GM12878 (cell line): ENCODE measurements at regions not wholly inside any gene's neighbourhood (a gene's known extent, or its start where the extent isn't known, plus 50 kb on each side); places are given as distances from the start of the nearest gene placed in this dataset.

Experiments used
- ATAC-seq: fragments of 200-7000 bp; cut with Tn5 transposase; 3 replicates; pipeline ENCODE4 v1.9.1; 2020; ENCODE audit warnings: mild to moderate bottlenecking, moderate library complexity
- BruUV-seq: library from RNA; stranded (reverse); fragments of 400-500 nt; replicated peaks from 2 replicates; lab custom pipeline; 2021; lab: Mats Ljungman, UMichigan
- CTCF ChIA-PET: fragments of 300-600 bp; sonication (Branson Sonifier 250); formaldehyde crosslinking; extraction: SDS; loops from one replicate; lab custom pipeline; 2021; ENCODE audit warnings: inconsistent platforms; lab: Yijun Ruan, JAX
- POLR2A ChIA-PET: fragments of 350-600 bp; formaldehyde crosslinking; extraction: SDS; loops from one replicate; lab custom pipeline; 2021; ENCODE audit warnings: inconsistent platforms; lab: Charles Lee
- RAD21 ChIA-PET: fragments of 300-600 bp; sonication (Branson Sonifier 250); formaldehyde crosslinking; loops from one replicate; lab custom pipeline; 2023; ENCODE audit warnings: antibody characterized with exemption; ENCODE audit not compliant: unreplicated experiment; lab: Charles Lee
- SMC1A ChIA-PET: fragments of 300-600 bp; sonication (Branson Sonifier 250); formaldehyde crosslinking; loops from one replicate; lab custom pipeline; 2023; ENCODE audit not compliant: unreplicated experiment, uncharacterized antibody; lab: Charles Lee
- DNase-seq: peaks from one replicate; pipeline ENCODE4 v3.0.0-alpha.2; 2011; ENCODE audit warnings: low read depth, low spot score
- FAIRE-seq: peaks from 3 replicates; lab custom pipeline; 2011; peaks lifted over from hg19 to GRCh38; lab: Jason Lieb, UNC
- H2AFZ ChIP-seq: 2 replicates; pipeline ENCODE4 v1.6.0; 2011; ENCODE audit warnings: low read depth, low read length, control low read depth; ENCODE audit not compliant: control insufficient read depth
- H3K27ac ChIP-seq: 2 replicates; pipeline ENCODE4 v1.5.1; 2011; ENCODE audit warnings: control low read depth; ENCODE audit not compliant: control insufficient read depth, insufficient read depth
- H3K27me3 ChIP-seq, 2 experiments: replicated peaks in 1 of 2; 2 replicates each; pipeline versions ENCODE4 v1.6.0 to v1.6.1; 2011; ENCODE audit warnings: low read length in 1 of 2; ENCODE audit not compliant: control insufficient read depth in 2 of 2, insufficient read depth in 2 of 2
- H3K36me3 ChIP-seq, 2 experiments: 2 replicates each; pipeline ENCODE4 v1.5.1; 2011; ENCODE audit warnings: low read length in 1 of 2; ENCODE audit not compliant: control insufficient read depth in 2 of 2, insufficient read depth in 2 of 2
- H3K4me1 ChIP-seq: 2 replicates; pipeline ENCODE4 v1.6.1; 2011; ENCODE audit warnings: mild to moderate bottlenecking, low read length, moderate library complexity, mixed read lengths; ENCODE audit not compliant: control insufficient read depth, insufficient read depth
- H3K4me2 ChIP-seq: 2 replicates; pipeline ENCODE4 v1.6.0; 2011; ENCODE audit warnings: control low read depth; ENCODE audit not compliant: control insufficient read depth, insufficient read depth
- H3K4me3 ChIP-seq: fragments of 200-600 bp; sonication (generic); 2 replicates; pipeline ENCODE4 v1.5.1; 2016
- H3K79me2 ChIP-seq: 2 replicates; pipeline ENCODE4 v1.6.0; 2011; ENCODE audit warnings: low read length; ENCODE audit not compliant: control insufficient read depth, insufficient read depth
- H3K9ac ChIP-seq: 2 replicates; pipeline ENCODE4 v1.8.0; 2011; ENCODE audit warnings: low read length, control low read depth, mixed read lengths; ENCODE audit not compliant: control insufficient read depth, insufficient read depth
- H3K9me3 ChIP-seq: replicated peaks from 3 replicates; pipeline ENCODE4 v1.5.1; 2011; ENCODE audit warnings: mild to moderate bottlenecking, low read length; ENCODE audit not compliant: control insufficient read depth, insufficient read depth
- H4K20me1 ChIP-seq: 2 replicates; pipeline ENCODE4 v1.6.0; 2011; ENCODE audit not compliant: control insufficient read depth, insufficient read depth
- ASH2L ChIP-seq: fragments of 300-600, 200-600 bp; sonication (generic); IDR thresholded peaks from 2 replicates; pipeline ENCODE4 v1.6.1; 2017; ENCODE audit warnings: low read depth, mild to moderate bottlenecking, borderline replicate concordance
- CREB1 ChIP-seq: IDR thresholded peaks from 2 replicates; pipeline ENCODE4 v1.6.1; 2012; ENCODE audit warnings: low read depth, mild to moderate bottlenecking, inconsistent platforms
- EGR1 ChIP-seq, 2 experiments: IDR thresholded peaks; 1 replicate in 1 of 2; 2 replicates in 1 of 2; pipeline ENCODE4 v1.6.1; 2011 to 2012; ENCODE audit warnings: low read depth in 2 of 2, low read length in 2 of 2, borderline replicate concordance in 1 of 2, mild to moderate bottlenecking in 1 of 2, moderate library complexity in 1 of 2
- ESRRA ChIP-seq: IDR thresholded peaks from 2 replicates; pipeline ENCODE4 v1.6.1; 2012; ENCODE audit warnings: mild to moderate bottlenecking, low read length, improper control_type of control experiment
- MYB ChIP-seq: fragments of 150-350 bp; IDR thresholded peaks from 2 replicates; pipeline ENCODE4 v1.6.1; 2014; ENCODE audit warnings: mild to moderate bottlenecking, low read depth, low read length, borderline replicate concordance
- MYC ChIP-seq: IDR thresholded peaks from 2 replicates; pipeline ENCODE4 v1.6.1; 2011; ENCODE audit warnings: mild to moderate bottlenecking, low read length, moderate library complexity, inconsistent platforms; ENCODE audit not compliant: insufficient read depth, insufficient replicate concordance, insufficient read length, severe bottlenecking
- NKRF ChIP-seq: fragments of 450-650 bp; conservative IDR thresholded peaks from 2 replicates; pipeline ENCODE4 v1.6.1; 2017; ENCODE audit warnings: mild to moderate bottlenecking, moderate library complexity
- POU2F2 ChIP-seq: IDR thresholded peaks from 3 replicates; pipeline ENCODE4 v1.6.1; 2011; ENCODE audit warnings: low read depth, mild to moderate bottlenecking, low read length, borderline replicate concordance
- SPI1 ChIP-seq: IDR thresholded peaks from 2 replicates; pipeline ENCODE4 v1.6.1; 2011; ENCODE audit warnings: low read depth, mild to moderate bottlenecking, low read length, moderate library complexity, borderline replicate concordance; ENCODE audit not compliant: insufficient read depth
- STAT1 ChIP-seq: fragments of 450-650 bp; conservative IDR thresholded peaks from 2 replicates; pipeline ENCODE4 v1.6.1; 2014; ENCODE audit warnings: antibody characterized with exemption, mild to moderate bottlenecking
- STAT3 ChIP-seq: IDR thresholded peaks from 2 replicates; pipeline ENCODE4 v1.6.1; 2011; ENCODE audit warnings: low read depth, low read length, improper control_type of control experiment
- SUPT20H ChIP-seq: IDR thresholded peaks from 2 replicates; pipeline ENCODE4 v1.6.1; 2011; ENCODE audit warnings: low read depth, mild to moderate bottlenecking, low read length, moderate library complexity, borderline replicate concordance; ENCODE audit not compliant: control insufficient read depth
- ZBTB40 ChIP-seq: fragments of 450-650 bp; IDR thresholded peaks from 2 replicates; pipeline ENCODE4 v1.6.1; 2016; ENCODE audit warnings: mild to moderate bottlenecking, moderate library complexity, borderline replicate concordance
- ZNF24 ChIP-seq: fragments of 450-650 bp; IDR thresholded peaks from 2 replicates; pipeline ENCODE4 v1.6.1; 2017; ENCODE audit warnings: antibody characterized with exemption, mild to moderate bottlenecking
- ZNF274 ChIP-seq: IDR thresholded peaks from one replicate; pipeline ENCODE4 v1.8.0; 2011; ENCODE audit not compliant: insufficient read length, insufficient read depth
- whole genome bisulfite sequencing: methylation state at CpG from one replicate; pipeline ENCODE4 v1.1.6; 2016; ENCODE audit warnings: low lambda C conversion rate; ENCODE audit not compliant: insufficient replicate concordance, insufficient coverage; ENCODE audit errors: missing lambda C conversion rate; 5-methylcytosine and 5-hydroxymethylcytosine counted together
- in situ Hi-C: fragments of 300-500 bp; cut with MboI; formaldehyde crosslinking; loops from 9 replicates; pipeline ENCODE4 v1.14.3; 2018; ENCODE audit warnings: mixed read lengths
- intact Hi-C: fragments of 100-400 bp; cut with micrococcal nuclease; formaldehyde crosslinking; loops from one replicate; pipeline ENCODE4 v1.14.2; 2022; ENCODE audit not compliant: unreplicated experiment

GRCh38 chr7:124192885-124193284, 160.0 kb upstream of the TMEM229A start (continued):
- TF ChIP-seq POU2F2 = no peak
- TF ChIP-seq SUPT20H = no peak
- no peak for TF ChIP-seq STAT1
- TF ChIP-seq CREB1 = no peak
- no peak for TF ChIP-seq ZNF274

- no peaks in the 10 kb centered on the region for H3K9me3 ChIP-seq
- 5% methylated on average over 1 of the region's 1 CpG for WGBS
- POLR2A ChIA-PET = no interaction called here
- TF ChIP-seq ZNF24 = no peak
- no peak for TF ChIP-seq SPI1
- no peak for TF ChIP-seq ZBTB40
- TF ChIP-seq ASH2L = no peak
- no peak for TF ChIP-seq NKRF
- TF ChIP-seq ESRRA = no peak
- no peak for TF ChIP-seq EGR1 (IDR thresholded peaks at IDR 0.05; ENCODE audit: borderline replicate concordance in 1 of 2, low read depth in 2 of 2, low read length in 2 of 2)
- TF ChIP-seq MYB = no peak
- no peak for TF ChIP-seq STAT3
- TF ChIP-seq MYC = no peak
Measured at GRCh38 chr7:124191713-124192112, 158.8 kb upstream of the TMEM229A start.

More at GRCh38 chr7:124191713-124192112, 158.8 kb upstream of the TMEM229A start:
- Histone ChIP-seq H3K36me3 (no peaks in the 10 kb centered on the region), H4K20me1 (no peaks in the 10 kb centered on the region), H3K27me3 (no peaks in the 10 kb centered on the region), H3K9ac (no peak overlapping the region), H2AFZ (no peak overlapping the region), H3K4me3 (no peak overlapping the region), H3K27ac (no peak overlapping the region), H3K79me2 (no peaks in the 10 kb centered on the region), H3K4me1 (no peaks in the 10 kb centered on the region), H3K4me2 (no peak overlapping the region)
- ChIA-PET SMC1A (interaction anchor here (1.8 kb wide), 1 partner anchor 26 kb away, joined by 3 read pairs; no protein-coding TSS in a partner anchor), CTCF (interaction anchor here (0.5 kb wide), 1 partner anchor 1968 kb away, joined by 4 read pairs; no protein-coding TSS in a partner anchor), RAD21 (interaction anchor here (1.9 kb wide), 1 partner anchor 83 kb away, joined by 6 read pairs; no protein-coding TSS in a partner anchor)
- DNase-seq (no peak), ATAC-seq (no peak), FAIRE-seq (no peak)
- in situ Hi-C loops (no loop called here), intact Hi-C loops (no loop called here)
- BruUV-seq = no TSS peak
